OCI-LY7 (cell line): ENCODE measurements at regions not wholly inside any gene's neighbourhood (a gene's known extent, or its start where the extent isn't known, plus 50 kb on each side); places are given as distances from the start of the nearest gene placed in this dataset.

Experiments
- BruUV-seq: library from RNA; stranded (reverse); fragments of 400-500 nt; replicated peaks from 2 replicates; lab custom pipeline; 2021; lab: Mats Ljungman, UMichigan
- CTCF ChIA-PET: fragments of 300-600 bp; sonication (Branson Sonifier 250); formaldehyde crosslinking; loops from one replicate; lab custom pipeline; 2022; ENCODE audit warnings: antibody characterized with exemption; ENCODE audit not compliant: unreplicated experiment; lab: Charles Lee
- POLR2A ChIA-PET: fragments of 300-600 bp; sonication (Branson Sonifier 250); formaldehyde crosslinking; loops from one replicate; lab custom pipeline; 2022; ENCODE audit warnings: antibody characterized with exemption; lab: Charles Lee
- DNase-seq: peaks from one replicate; pipeline ENCODE4 v3.0.0-alpha.2; 2015; ENCODE audit warnings: low spot score
- H2AFZ ChIP-seq: fragments of 200-600 bp; sonication (generic), shearing (Covaris generic); 2 replicates; pipeline ENCODE4 v1.6.1; 2014; ENCODE audit warnings: mild to moderate bottlenecking, antibody characterized with exemption, low read length, moderate library complexity
- H3K27ac ChIP-seq: fragments of 200-600 bp; sonication (generic); 2 replicates; pipeline ENCODE4 v1.5.1; 2014; ENCODE audit warnings: mixed run types, low read depth, mild to moderate bottlenecking, moderate library complexity, low read length, inconsistent platforms; ENCODE audit not compliant: poor library complexity, severe bottlenecking
- H3K36me3 ChIP-seq: fragments of 200-600 bp; sonication (generic); 2 replicates; pipeline ENCODE4 v1.6.1; 2014; ENCODE audit warnings: mild to moderate bottlenecking, antibody characterized with exemption, low read length, moderate library complexity, mixed read lengths; ENCODE audit not compliant: insufficient read depth
- H3K4me1 ChIP-seq: fragments of 200-600 bp; sonication (generic); 2 replicates; pipeline ENCODE4 v1.5.1; 2014; ENCODE audit warnings: mild to moderate bottlenecking, low read length; ENCODE audit not compliant: insufficient read depth, poor library complexity, severe bottlenecking
- H3K4me2 ChIP-seq: fragments of 200-600 bp; sonication (generic); 2 replicates; pipeline ENCODE4 v1.6.1; 2014; ENCODE audit warnings: mild to moderate bottlenecking, low read length
- H3K4me3 ChIP-seq: fragments of 200-600 bp; sonication (generic); 2 replicates; pipeline ENCODE4 v1.5.1; 2014; ENCODE audit warnings: mild to moderate bottlenecking, low read depth, low read length; ENCODE audit not compliant: poor library complexity, severe bottlenecking
- H3K79me2 ChIP-seq: fragments of 200-600 bp; sonication (generic); 2 replicates; pipeline ENCODE4 v1.6.1; 2016; ENCODE audit warnings: low read depth, mild to moderate bottlenecking, low read length, moderate library complexity, mixed read lengths; ENCODE audit not compliant: insufficient read depth
- H3K9me2 ChIP-seq: fragments of 200-600 bp; sonication (generic); 2 replicates; pipeline ENCODE4 v1.6.1; 2016; ENCODE audit warnings: mild to moderate bottlenecking, low read length, mixed read lengths; ENCODE audit not compliant: insufficient read depth
- H3K9me3 ChIP-seq: fragments of 200-600 bp; sonication (generic); 2 replicates; pipeline ENCODE4 v1.6.1; 2014; ENCODE audit warnings: mild to moderate bottlenecking, mixed run types, low read length, mixed read lengths
- H4K20me1 ChIP-seq: fragments of 200-600 bp; sonication (generic); 2 replicates; pipeline ENCODE4 v1.6.1; 2014; ENCODE audit warnings: mild to moderate bottlenecking, antibody characterized with exemption, low read length, moderate library complexity, mixed read lengths; ENCODE audit not compliant: insufficient read depth
- CTCF ChIP-seq: fragments of 200-600 bp; sonication (generic); conservative IDR thresholded peaks from 2 replicates; pipeline ENCODE4 v1.5.1; 2014; ENCODE audit warnings: mild to moderate bottlenecking, antibody characterized with exemption, low read length, moderate library complexity, mixed read lengths
- EZH2phosphoT487 ChIP-seq: fragments of 200-600 bp; sonication (generic); IDR thresholded peaks from 2 replicates; pipeline ENCODE4 v1.6.1; 2018; ENCODE audit warnings: low read depth, borderline replicate concordance, mild to moderate bottlenecking, mixed run types, antibody characterized with exemption, low read length, moderate library complexity, mixed read lengths
- intact Hi-C: fragments of 100-400 bp; cut with micrococcal nuclease; formaldehyde crosslinking; loops from one replicate; pipeline ENCODE4 v1.10.0; 2022; ENCODE audit not compliant: unreplicated experiment

GRCh38 chrX:35699642-35700041 lies 98.5 kb upstream of the MAGEB16 start:
- no TSS peak for BruUV-seq
- no peaks in the 10 kb centered on the region for H3K79me2 ChIP-seq
- TF ChIP-seq CTCF: no peak
- TF ChIP-seq EZH2phosphoT487: no peak
- H3K9me2 ChIP-seq: no peaks in the 10 kb centered on the region
- intact Hi-C loops: no loop called here
- H3K36me3 ChIP-seq: no peaks in the 10 kb centered on the region
- no peak overlapping the region for H3K4me3 ChIP-seq
- H3K4me2 ChIP-seq: no peak overlapping the region
- DNase-seq: no peak
- no peaks in the 10 kb centered on the region for H3K4me1 ChIP-seq
- ChIA-PET POLR2A (no interaction called here), CTCF (no interaction called here)
- no peaks in the 10 kb centered on the region for H3K9me3 ChIP-seq
- no peak overlapping the region for H2AFZ ChIP-seq
- no peak overlapping the region for H3K27ac ChIP-seq
- no peaks in the 10 kb centered on the region for H4K20me1 ChIP-seq

- H2AFZ ChIP-seq: no peak overlapping the region
- H3K9me2 ChIP-seq: no peaks in the 10 kb centered on the region
- TF ChIP-seq CTCF: no peak
- TF ChIP-seq EZH2phosphoT487: no peak
- H3K4me2 ChIP-seq: no peak overlapping the region
- H3K79me2 ChIP-seq: no peaks in the 10 kb centered on the region
- POLR2A ChIA-PET: no interaction called here
- H3K36me3 ChIP-seq: no peaks in the 10 kb centered on the region
- CTCF ChIA-PET: no interaction called here
- DNase-seq: no peak
- intact Hi-C loops: no loop called here
- no peak overlapping the region for H3K4me3 ChIP-seq
- no peaks in the 10 kb centered on the region for H3K9me3 ChIP-seq
- no TSS peak for BruUV-seq
- no peaks in the 10 kb centered on the region for H4K20me1 ChIP-seq
- no peaks in the 10 kb centered on the region for H3K4me1 ChIP-seq
- no peak overlapping the region for H3K27ac ChIP-seq
Observed at GRCh38 chrX:35700121-35700520, 98.0 kb upstream of the MAGEB16 start.

- CTCF ChIA-PET: no interaction called here
Observed at GRCh38 chrX:35711281-35711680, 86.9 kb upstream of the MAGEB16 start.

More at GRCh38 chrX:35711281-35711680, 86.9 kb upstream of the MAGEB16 start:
- Histone ChIP-seq H2AFZ (no peak overlapping the region), H3K4me1 (no peaks in the 10 kb centered on the region), H3K4me2 (no peak overlapping the region), H3K36me3 (no peaks in the 10 kb centered on the region), H3K79me2 (no peaks in the 10 kb centered on the region), H4K20me1 (no peaks in the 10 kb centered on the region), H3K9me2 (no peaks in the 10 kb centered on the region), H3K9me3 (no peaks in the 10 kb centered on the region), H3K4me3 (no peak overlapping the region), H3K27ac (no peak overlapping the region)
- intact Hi-C loops: no loop called here
- POLR2A ChIA-PET: no interaction called here
- no peak for DNase-seq
- TF ChIP-seq CTCF (no peak), EZH2phosphoT487 (no peak)
- no TSS peak for BruUV-seq
